SU-DHL-6 (cell line): ENCODE measurements at regions not wholly inside any gene's neighbourhood (a gene's known extent, or its start where the extent isn't known, plus 50 kb on each side); places are given as distances from the start of the nearest gene placed in this dataset.
"Not testable (repeated sequence)": the region's sequence is repeated elsewhere in the genome, so short reads cannot be mapped to it uniquely, and the experiment has no call there.

Experiments
- EZH2phosphoT487 ChIP-seq: fragments of 200-600 bp; sonication (generic), shearing (Covaris generic); conservative IDR thresholded peaks from 2 replicates; pipeline ENCODE4 v1.6.1; 2018; ENCODE audit warnings: mild to moderate bottlenecking, antibody characterized with exemption, low read length, moderate library complexity, mixed read lengths
- TF ChIP-seq, protein P1 (sequence below): fragments of 200-600 bp; sonication (generic); IDR thresholded peaks from one replicate; pipeline ENCODE4 v1.5.1; 2017; ENCODE audit warnings: antibody characterized with exemption, mild to moderate bottlenecking, low read length, moderate library complexity; ENCODE audit not compliant: insufficient read depth, poor library complexity, severe bottlenecking

GRCh38 chr18:51508410-51508809 lies 310.9 kb upstream of the MEX3C start:
- TF ChIP-seq, protein P1, sequence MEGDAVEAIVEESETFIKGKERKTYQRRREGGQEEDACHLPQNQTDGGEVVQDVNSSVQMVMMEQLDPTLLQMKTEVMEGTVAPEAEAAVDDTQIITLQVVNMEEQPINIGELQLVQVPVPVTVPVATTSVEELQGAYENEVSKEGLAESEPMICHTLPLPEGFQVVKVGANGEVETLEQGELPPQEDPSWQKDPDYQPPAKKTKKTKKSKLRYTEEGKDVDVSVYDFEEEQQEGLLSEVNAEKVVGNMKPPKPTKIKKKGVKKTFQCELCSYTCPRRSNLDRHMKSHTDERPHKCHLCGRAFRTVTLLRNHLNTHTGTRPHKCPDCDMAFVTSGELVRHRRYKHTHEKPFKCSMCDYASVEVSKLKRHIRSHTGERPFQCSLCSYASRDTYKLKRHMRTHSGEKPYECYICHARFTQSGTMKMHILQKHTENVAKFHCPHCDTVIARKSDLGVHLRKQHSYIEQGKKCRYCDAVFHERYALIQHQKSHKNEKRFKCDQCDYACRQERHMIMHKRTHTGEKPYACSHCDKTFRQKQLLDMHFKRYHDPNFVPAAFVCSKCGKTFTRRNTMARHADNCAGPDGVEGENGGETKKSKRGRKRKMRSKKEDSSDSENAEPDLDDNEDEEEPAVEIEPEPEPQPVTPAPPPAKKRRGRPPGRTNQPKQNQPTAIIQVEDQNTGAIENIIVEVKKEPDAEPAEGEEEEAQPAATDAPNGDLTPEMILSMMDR = not testable (repeated sequence)
- TF ChIP-seq EZH2phosphoT487 = not testable (repeated sequence)
